LNCAP (cell line): ENCODE measurements at regions not wholly inside any gene's neighbourhood (a gene's known extent, or its start where the extent isn't known, plus 50 kb on each side); places are given as distances from the start of the nearest gene placed in this dataset.

Experiments
- TF ChIP-seq, protein P1 (sequence below): fragments of 450-650 bp; IDR thresholded peaks from 2 replicates; pipeline ENCODE4 v1.5.1; 2017; ENCODE audit warnings: mild to moderate bottlenecking

DNA sequence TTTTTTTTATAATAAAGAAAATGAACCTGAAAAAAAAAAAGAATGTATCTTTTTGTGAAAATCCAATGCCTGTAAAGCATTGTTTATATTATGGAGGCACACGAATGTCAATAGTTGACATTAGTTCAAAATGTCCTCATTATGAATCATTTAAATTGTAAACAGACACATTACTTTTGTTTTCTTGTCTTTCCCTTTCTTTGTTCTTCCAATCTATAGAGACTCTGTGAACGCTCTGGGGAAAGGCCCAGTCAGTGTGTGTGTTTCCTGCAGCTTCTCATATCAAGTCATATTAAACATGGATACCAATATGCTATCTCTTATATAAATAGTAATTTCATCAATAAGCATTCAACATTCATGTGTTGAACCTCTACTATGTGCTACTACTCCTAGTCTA is 193.1 kb downstream of the KCTD12 start:
- TF ChIP-seq, protein P1, sequence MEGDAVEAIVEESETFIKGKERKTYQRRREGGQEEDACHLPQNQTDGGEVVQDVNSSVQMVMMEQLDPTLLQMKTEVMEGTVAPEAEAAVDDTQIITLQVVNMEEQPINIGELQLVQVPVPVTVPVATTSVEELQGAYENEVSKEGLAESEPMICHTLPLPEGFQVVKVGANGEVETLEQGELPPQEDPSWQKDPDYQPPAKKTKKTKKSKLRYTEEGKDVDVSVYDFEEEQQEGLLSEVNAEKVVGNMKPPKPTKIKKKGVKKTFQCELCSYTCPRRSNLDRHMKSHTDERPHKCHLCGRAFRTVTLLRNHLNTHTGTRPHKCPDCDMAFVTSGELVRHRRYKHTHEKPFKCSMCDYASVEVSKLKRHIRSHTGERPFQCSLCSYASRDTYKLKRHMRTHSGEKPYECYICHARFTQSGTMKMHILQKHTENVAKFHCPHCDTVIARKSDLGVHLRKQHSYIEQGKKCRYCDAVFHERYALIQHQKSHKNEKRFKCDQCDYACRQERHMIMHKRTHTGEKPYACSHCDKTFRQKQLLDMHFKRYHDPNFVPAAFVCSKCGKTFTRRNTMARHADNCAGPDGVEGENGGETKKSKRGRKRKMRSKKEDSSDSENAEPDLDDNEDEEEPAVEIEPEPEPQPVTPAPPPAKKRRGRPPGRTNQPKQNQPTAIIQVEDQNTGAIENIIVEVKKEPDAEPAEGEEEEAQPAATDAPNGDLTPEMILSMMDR: no peak

DNA sequence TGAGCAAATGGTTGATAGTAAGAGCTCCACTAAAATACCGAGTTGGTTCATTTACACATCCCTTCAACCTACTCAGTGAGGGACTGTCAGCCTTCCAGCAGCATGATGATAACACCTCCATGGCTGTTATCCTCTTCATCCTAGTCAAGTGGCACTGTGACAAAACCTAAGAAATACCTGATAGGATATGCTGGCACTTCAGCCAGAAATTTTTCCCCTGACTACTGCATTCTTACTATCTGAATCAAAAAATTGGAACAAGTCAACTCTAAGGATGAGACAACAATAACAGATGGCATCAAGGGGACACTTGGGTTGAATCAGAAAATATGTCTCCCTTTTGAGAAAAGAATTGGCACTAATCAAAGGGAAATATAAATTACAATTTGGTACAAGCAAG is 193.9 kb downstream of the KCTD12 start:
- TF ChIP-seq, protein P1: no peak

DNA sequence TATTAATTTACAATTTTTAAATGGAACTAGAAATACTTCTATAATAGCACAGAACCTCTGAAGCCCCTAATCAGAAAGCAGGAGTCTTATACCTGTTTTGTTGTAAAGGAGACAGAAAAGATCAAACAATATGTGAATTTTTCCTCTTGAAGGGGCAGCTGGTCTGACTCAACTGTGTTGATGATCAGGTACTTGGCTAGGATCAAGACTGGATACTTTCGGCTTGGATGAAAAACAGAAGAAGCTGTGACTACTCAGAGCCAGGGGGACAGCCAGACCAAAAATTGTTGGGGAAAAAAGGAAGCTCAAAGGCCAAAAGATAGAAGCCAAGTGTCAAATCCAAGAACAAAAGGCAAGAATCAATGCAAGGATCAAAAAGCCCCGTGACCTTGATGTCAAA is 195.6 kb downstream of the KCTD12 start:
- TF ChIP-seq, protein P1: no peak

DNA sequence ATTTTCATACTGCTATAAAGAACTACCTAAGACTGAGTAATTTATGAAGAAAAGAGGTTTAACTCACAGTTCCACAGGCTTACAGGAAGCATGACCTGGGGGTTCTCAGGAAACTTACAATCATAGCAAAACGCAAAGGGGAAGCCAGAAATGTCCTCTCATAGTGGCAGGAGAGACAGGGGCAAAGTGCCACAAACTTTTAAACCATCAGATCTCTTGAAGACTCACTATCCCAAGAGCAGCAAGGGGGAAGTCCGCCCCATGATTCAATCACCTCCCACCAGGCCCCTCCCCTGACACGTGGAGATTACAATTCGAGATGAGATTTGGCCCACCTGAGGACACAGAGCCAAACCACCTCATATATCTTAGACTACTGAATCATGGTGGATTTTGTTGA is 198.7 kb downstream of the KCTD12 start:
- TF ChIP-seq, protein P1: no peak

DNA sequence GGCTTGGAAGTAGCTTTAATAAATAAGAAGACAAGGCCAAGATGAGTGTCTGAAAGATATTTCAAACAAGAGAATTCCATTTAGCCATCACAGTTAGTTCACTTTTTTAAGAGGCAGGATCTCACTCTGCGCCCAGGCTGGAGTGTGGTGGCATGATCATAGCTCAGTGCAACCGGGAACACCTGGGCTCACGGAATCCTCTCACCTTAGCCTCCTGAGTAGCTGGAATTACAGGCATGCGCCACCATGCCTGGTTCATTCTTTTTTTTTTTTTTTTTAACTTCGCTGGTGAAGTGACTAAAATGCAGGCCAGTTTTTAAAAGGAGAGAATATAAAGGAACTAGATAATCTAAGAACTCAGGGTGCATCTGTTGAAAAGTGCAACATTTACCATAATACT is 200.3 kb downstream of the KCTD12 start:
- TF ChIP-seq, protein P1: no peak

DNA sequence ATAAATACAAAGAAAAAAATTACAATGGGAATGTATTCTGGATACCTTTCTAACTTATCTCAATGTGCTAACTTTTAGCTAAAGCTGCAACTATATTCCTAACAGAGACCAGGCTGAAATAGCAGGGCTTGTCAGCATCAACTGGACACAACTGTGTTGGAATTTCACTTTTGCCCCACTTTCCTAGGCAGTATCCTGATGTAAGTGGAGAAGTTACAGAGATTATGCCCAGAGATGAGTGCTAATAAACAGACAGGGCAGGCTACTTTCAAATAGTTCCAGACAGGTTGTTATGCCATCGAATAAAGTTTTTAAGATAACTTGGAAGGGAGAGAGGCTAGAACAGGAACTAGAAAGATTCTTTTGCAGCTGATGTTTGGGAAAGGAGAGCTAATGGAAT is 201.9 kb downstream of the KCTD12 start:
- TF ChIP-seq, protein P1: no peak

DNA sequence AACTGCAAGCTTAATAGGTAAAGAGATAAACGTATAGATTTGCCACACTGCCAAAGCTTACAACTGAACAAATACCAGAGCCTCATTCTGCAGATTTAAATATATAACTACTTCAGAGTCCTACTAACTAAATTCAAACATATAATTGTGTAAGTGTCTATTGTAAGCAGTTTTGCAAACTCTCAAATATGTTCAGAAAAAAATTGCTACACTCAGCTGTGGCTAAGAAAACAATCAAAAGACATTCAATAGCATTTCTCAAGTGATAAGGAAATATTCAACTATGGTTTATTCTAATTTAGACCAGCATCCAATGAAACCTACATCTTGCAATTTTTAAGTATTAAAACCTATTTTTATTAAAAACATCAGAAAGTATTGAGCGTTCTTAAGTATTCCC is 202.4 kb downstream of the KCTD12 start:
- TF ChIP-seq, protein P1: no peak

DNA sequence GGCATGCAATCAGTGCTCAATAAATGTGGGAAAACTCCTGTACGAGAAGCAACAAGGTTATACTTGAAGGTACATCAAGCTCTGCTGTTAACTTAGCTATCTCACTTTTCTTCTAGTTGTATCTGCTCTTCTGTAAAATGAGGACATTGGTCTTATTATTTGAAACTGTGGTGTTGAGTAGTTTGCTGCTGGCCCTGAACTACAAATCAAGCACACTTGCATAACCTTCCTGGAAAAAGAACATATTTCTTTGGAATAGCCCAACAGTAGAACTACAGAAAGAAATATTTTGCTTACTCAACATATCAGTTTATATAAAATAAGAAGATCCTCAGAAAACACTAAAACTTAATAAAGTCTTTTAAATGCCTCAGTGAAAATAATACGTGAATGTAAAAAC is 203.0 kb downstream of the KCTD12 start:
- TF ChIP-seq, protein P1: no peak
